GM23248 (cell line): ENCODE measurements at regions not wholly inside any gene's neighbourhood (a gene's known extent, or its start where the extent isn't known, plus 50 kb on each side); places are given as distances from the start of the nearest gene placed in this dataset.

Source experiments
- EZH2 ChIP-seq: fragments of 200-600 bp; sonication (generic); IDR thresholded peaks from 2 replicates; pipeline ENCODE4 v1.6.1; 2018; ENCODE audit warnings: antibody characterized with exemption, mild to moderate bottlenecking; ENCODE audit not compliant: insufficient read depth, poor library complexity, severe bottlenecking
- EZH2phosphoT487 ChIP-seq: fragments of 200-600 bp; sonication (generic); IDR thresholded peaks from 2 replicates; pipeline ENCODE4 v1.6.1; 2018; ENCODE audit warnings: antibody characterized with exemption, moderate library complexity, mild to moderate bottlenecking, low read depth; ENCODE audit not compliant: insufficient read depth

- TF ChIP-seq EZH2phosphoT487 (no peak), EZH2 (no peak)
These were observed 99.1 kb downstream of the CCDC71L start for GRCh38 chr7:106561666-106562411.
